OCI-LY1 (cell line): ENCODE measurements at regions not wholly inside any gene's neighbourhood (a gene's known extent, or its start where the extent isn't known, plus 50 kb on each side); places are given as distances from the start of the nearest gene placed in this dataset.

Experiments
- H2AFZ ChIP-seq: fragments of 200-600 bp; sonication (generic), shearing (Covaris generic); 2 replicates; pipeline ENCODE4 v1.6.0; 2014; ENCODE audit warnings: antibody characterized with exemption, mild to moderate bottlenecking, low read length
- H3F3A ChIP-seq: fragments of 200-600 bp; sonication (generic), shearing (Covaris generic); 2 replicates; pipeline ENCODE4 v1.6.0; 2014; ENCODE audit warnings: mild to moderate bottlenecking, antibody characterized with exemption, low read length, moderate library complexity; ENCODE audit not compliant: insufficient read depth
- H3K27ac ChIP-seq: fragments of 200-600 bp; sonication (generic); 2 replicates; pipeline ENCODE4 v1.5.1; 2014; ENCODE audit warnings: low read length, mixed run types, mild to moderate bottlenecking, low read depth; ENCODE audit not compliant: poor library complexity, severe bottlenecking
- H3K27me3 ChIP-seq: fragments of 200-600 bp; sonication (generic); 2 replicates; pipeline ENCODE4 v1.6.0; 2014; ENCODE audit warnings: antibody characterized with exemption, mild to moderate bottlenecking, low read length, moderate library complexity; ENCODE audit not compliant: insufficient read depth
- H3K36me3 ChIP-seq: fragments of 200-600 bp; sonication (generic); 2 replicates; pipeline ENCODE4 v1.6.1; 2014; ENCODE audit warnings: mild to moderate bottlenecking, antibody characterized with exemption, low read length, moderate library complexity, mixed read lengths; ENCODE audit not compliant: insufficient read depth
- H3K4me1 ChIP-seq: fragments of 200-600 bp; sonication (generic); 2 replicates; pipeline ENCODE4 v1.5.1; 2014; ENCODE audit warnings: mild to moderate bottlenecking, low read length, moderate library complexity; ENCODE audit not compliant: insufficient read depth, severe bottlenecking
- H3K4me2 ChIP-seq: fragments of 200-600 bp; sonication (generic), shearing (Covaris generic); 2 replicates; pipeline ENCODE4 v1.6.1; 2014; ENCODE audit warnings: low read length
- H3K4me3 ChIP-seq: fragments of 200-600 bp; sonication (generic); 2 replicates; pipeline ENCODE4 v1.5.1; 2014; ENCODE audit warnings: low read length, low read depth, mild to moderate bottlenecking, mixed read lengths; ENCODE audit not compliant: poor library complexity, severe bottlenecking
- H3K79me2 ChIP-seq: fragments of 200-600 bp; shearing (Covaris generic); 2 replicates; pipeline ENCODE4 v1.6.1; 2016; ENCODE audit warnings: mixed run types, low read length, mixed read lengths; ENCODE audit not compliant: insufficient read depth
- H3K9ac ChIP-seq: fragments of 200-600 bp; sonication (generic), shearing (Covaris generic); 2 replicates; pipeline ENCODE4 v1.6.1; 2014; ENCODE audit warnings: mild to moderate bottlenecking, low read length, mixed read lengths
- H3K9me2 ChIP-seq: fragments of 200-600 bp; sonication (generic), shearing (Covaris generic); 2 replicates; pipeline ENCODE4 v1.6.1; 2014; ENCODE audit warnings: low read depth, mild to moderate bottlenecking, low read length, mixed read lengths
- H3K9me3 ChIP-seq: fragments of 200-600 bp; shearing (Covaris generic); 2 replicates; pipeline ENCODE4 v1.6.1; 2014; ENCODE audit warnings: low read length, mixed read lengths
- H4K20me1 ChIP-seq: fragments of 200-600 bp; sonication (generic), shearing (Covaris generic); 2 replicates; pipeline ENCODE4 v1.6.0; 2016; ENCODE audit warnings: mild to moderate bottlenecking, low read length; ENCODE audit not compliant: insufficient read depth
- CTCF ChIP-seq: fragments of 200-600 bp; sonication (generic), shearing (Covaris generic); IDR thresholded peaks from 2 replicates; pipeline ENCODE4 v1.5.1; 2017; ENCODE audit warnings: mild to moderate bottlenecking, antibody characterized with exemption, low read length, moderate library complexity, mixed read lengths
- EZH2 ChIP-seq: fragments of 200-600 bp; sonication (generic), shearing (Covaris generic); IDR thresholded peaks from 2 replicates; pipeline ENCODE4 v1.8.0; 2017; ENCODE audit warnings: borderline replicate concordance, mixed run types, mild to moderate bottlenecking, antibody characterized with exemption, low read length, moderate library complexity, mixed read lengths

- TF ChIP-seq EZH2 (no peak), CTCF (no peak)
- no peak overlapping the region for H3K27ac ChIP-seq
- H3K36me3 ChIP-seq = no peaks in the 10 kb centered on the region
- H3K4me3 ChIP-seq = no peak overlapping the region
- no peak overlapping the region for H3K9ac ChIP-seq
- no peaks in the 10 kb centered on the region for H3K9me3 ChIP-seq
- no peaks in the 10 kb centered on the region for H3K4me1 ChIP-seq
- no peak overlapping the region for H3K4me2 ChIP-seq
- H2AFZ ChIP-seq = no peak overlapping the region
- no peaks in the 10 kb centered on the region for H3K79me2 ChIP-seq
- no peaks in the 10 kb centered on the region for H3K9me2 ChIP-seq
- H3F3A ChIP-seq = no peaks in the 10 kb centered on the region
- no peaks in the 10 kb centered on the region for H4K20me1 ChIP-seq
- H3K27me3 ChIP-seq = no peaks in the 10 kb centered on the region
Measured at GRCh38 chr7:17422966-17423365, 124.5 kb downstream of the AHR start.

- no peaks in the 10 kb centered on the region for H4K20me1 ChIP-seq
- H3K36me3 ChIP-seq = no peaks in the 10 kb centered on the region
- no peak overlapping the region for H3K27ac ChIP-seq
- no peaks in the 10 kb centered on the region for H3K27me3 ChIP-seq
- H3K4me1 ChIP-seq = no peaks in the 10 kb centered on the region
- H3K4me3 ChIP-seq = no peak overlapping the region
- no peak overlapping the region for H2AFZ ChIP-seq
- no peak overlapping the region for H3K4me2 ChIP-seq
- no peak for TF ChIP-seq EZH2
- no peak for TF ChIP-seq CTCF
- no peaks in the 10 kb centered on the region for H3K9me3 ChIP-seq
- no peaks in the 10 kb centered on the region for H3F3A ChIP-seq
- no peaks in the 10 kb centered on the region for H3K79me2 ChIP-seq
- no peaks in the 10 kb centered on the region for H3K9me2 ChIP-seq
- H3K9ac ChIP-seq = no peak overlapping the region
Measured at GRCh38 chr7:17427924-17428323, 129.5 kb downstream of the AHR start.

GRCh38 chr7:17429579-17429978 lies 131.1 kb downstream of the AHR start:
- Histone ChIP-seq H3K9ac (no peak overlapping the region), H2AFZ (no peak overlapping the region), H3K9me3 (no peaks in the 10 kb centered on the region), H3K27ac (no peak overlapping the region), H3K4me1 (no peaks in the 10 kb centered on the region), H3K4me3 (no peak overlapping the region), H3K27me3 (no peaks in the 10 kb centered on the region), H3K36me3 (no peaks in the 10 kb centered on the region), H3K79me2 (no peaks in the 10 kb centered on the region), H4K20me1 (no peaks in the 10 kb centered on the region), H3K9me2 (no peaks in the 10 kb centered on the region), H3K4me2 (no peak overlapping the region), H3F3A (no peaks in the 10 kb centered on the region)
- TF ChIP-seq EZH2 = no peak
- TF ChIP-seq CTCF = no peak
